ENCODE measurements at regions not wholly inside any gene's neighbourhood (a gene's known extent, or its start where the extent isn't known, plus 50 kb on each side); places are given as distances from the start of the nearest gene placed in this dataset.

DNA sequence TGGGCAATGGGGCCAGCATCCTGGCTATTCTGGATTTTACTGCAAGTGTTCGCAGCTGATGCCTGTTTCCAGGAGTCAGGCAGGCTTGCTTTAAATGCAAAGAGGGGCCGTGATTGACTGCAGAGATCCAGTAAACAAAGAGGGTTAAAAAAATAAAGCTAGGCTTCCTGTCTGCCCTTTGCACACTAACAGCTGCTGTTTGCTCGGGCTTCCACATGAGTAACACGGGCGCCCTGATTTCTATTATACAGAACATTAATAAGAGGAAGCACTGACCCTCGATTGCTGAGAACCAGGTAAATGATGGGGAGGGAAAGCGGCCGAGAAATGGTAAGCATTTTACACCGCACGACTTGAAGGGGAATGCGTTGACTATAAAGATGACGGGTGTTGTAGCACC lies 254.2 kb upstream of the ZNF507 start:
- TF ChIP-seq, protein P1, sequence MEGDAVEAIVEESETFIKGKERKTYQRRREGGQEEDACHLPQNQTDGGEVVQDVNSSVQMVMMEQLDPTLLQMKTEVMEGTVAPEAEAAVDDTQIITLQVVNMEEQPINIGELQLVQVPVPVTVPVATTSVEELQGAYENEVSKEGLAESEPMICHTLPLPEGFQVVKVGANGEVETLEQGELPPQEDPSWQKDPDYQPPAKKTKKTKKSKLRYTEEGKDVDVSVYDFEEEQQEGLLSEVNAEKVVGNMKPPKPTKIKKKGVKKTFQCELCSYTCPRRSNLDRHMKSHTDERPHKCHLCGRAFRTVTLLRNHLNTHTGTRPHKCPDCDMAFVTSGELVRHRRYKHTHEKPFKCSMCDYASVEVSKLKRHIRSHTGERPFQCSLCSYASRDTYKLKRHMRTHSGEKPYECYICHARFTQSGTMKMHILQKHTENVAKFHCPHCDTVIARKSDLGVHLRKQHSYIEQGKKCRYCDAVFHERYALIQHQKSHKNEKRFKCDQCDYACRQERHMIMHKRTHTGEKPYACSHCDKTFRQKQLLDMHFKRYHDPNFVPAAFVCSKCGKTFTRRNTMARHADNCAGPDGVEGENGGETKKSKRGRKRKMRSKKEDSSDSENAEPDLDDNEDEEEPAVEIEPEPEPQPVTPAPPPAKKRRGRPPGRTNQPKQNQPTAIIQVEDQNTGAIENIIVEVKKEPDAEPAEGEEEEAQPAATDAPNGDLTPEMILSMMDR (IDR thresholded peaks at IDR 0.05): no peak
- TF ChIP-seq POLR2AphosphoS5 (IDR thresholded peaks at IDR 0.05) (no peak), POLR2A (IDR thresholded peaks at IDR 0.05) (no peak)

Data from upper lobe of left lung (tissue), 4 donors.